Breast epithelium (tissue), 3 donors: ENCODE measurements at regions not wholly inside any gene's neighbourhood (a gene's known extent, or its start where the extent isn't known, plus 50 kb on each side); places are given as distances from the start of the nearest gene placed in this dataset.

ENCODE experiments used
- CTCF ChIP-seq, 3 donors: fragments of 450-650 bp; IDR thresholded peaks; one replicate each; pipeline ENCODE4 v1.5.1; 2016 to 2017; ENCODE audit warnings: antibody characterized with exemption in 3 of 3, mild to moderate bottlenecking in 3 of 3, moderate library complexity in 3 of 3
- POLR2A ChIP-seq: fragments of 450-650 bp; IDR thresholded peaks from one replicate; pipeline ENCODE4 v1.6.1; 2016; ENCODE audit warnings: antibody characterized with exemption, mild to moderate bottlenecking, moderate library complexity

- TF ChIP-seq POLR2A (no peak), CTCF (IDR thresholded peaks at IDR 0.05) (no peak)
Observed at GRCh38 chr2:199131876-199132275, 325.9 kb downstream of the SATB2 start.
